ENCODE measurements at regions not wholly inside any gene's neighbourhood (a gene's known extent, or its start where the extent isn't known, plus 50 kb on each side); places are given as distances from the start of the nearest gene placed in this dataset.

DNA sequence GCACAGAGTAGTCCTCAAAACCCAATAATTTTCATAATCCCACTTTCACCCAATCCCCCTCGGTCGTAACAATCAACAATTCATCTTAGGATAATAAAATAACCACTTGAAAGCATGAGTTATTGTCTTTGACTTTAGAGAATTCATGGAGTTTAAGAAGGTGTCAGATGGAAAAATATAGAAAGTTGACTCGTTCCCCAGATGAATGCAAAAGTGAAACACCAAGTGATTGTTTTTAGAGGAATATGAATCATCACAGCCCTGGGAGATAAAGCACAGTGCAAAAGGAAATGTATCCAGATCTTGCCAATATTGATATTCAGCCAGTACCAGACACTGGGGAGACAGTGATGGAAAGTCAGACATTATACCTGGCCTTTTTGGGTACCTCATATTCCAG lies 860.5 kb downstream of the DHX35 start:
- TF ChIP-seq, protein P1, sequence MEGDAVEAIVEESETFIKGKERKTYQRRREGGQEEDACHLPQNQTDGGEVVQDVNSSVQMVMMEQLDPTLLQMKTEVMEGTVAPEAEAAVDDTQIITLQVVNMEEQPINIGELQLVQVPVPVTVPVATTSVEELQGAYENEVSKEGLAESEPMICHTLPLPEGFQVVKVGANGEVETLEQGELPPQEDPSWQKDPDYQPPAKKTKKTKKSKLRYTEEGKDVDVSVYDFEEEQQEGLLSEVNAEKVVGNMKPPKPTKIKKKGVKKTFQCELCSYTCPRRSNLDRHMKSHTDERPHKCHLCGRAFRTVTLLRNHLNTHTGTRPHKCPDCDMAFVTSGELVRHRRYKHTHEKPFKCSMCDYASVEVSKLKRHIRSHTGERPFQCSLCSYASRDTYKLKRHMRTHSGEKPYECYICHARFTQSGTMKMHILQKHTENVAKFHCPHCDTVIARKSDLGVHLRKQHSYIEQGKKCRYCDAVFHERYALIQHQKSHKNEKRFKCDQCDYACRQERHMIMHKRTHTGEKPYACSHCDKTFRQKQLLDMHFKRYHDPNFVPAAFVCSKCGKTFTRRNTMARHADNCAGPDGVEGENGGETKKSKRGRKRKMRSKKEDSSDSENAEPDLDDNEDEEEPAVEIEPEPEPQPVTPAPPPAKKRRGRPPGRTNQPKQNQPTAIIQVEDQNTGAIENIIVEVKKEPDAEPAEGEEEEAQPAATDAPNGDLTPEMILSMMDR (IDR thresholded peaks at IDR 0.05; ENCODE audit: low read depth, low read length), result no peak
- DNase-seq (ENCODE audit: extremely low read depth, low read depth), result no peak

DNA sequence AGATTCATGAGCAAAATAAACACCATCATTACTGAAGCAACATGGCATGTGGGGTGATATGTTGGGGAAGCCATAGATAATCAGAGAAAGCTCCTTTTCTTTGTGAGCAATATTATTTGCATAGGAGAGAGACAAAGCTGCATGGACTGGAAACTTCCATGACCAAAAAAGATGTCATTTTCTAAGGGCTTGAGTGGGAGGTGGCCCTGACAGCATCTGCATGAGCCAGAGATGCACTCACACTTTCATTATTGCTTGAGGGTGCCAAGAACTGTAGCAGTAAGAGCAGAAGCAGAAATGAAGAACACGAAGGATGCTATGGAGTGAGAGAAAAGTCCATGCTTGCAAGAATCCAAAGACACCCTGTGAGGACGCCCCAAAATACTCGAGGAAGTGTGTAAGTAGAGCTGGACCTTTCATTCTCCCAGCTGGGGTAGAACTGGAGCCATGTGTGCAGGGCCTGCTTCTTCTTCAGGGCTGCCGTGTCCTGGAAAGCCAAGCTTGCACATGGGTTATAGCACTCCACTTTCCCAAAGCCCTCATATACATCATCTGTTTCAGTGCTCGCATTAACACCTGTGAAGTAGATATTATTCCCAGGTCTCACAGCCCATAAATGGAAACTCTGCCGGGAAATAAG lies 851.2 kb downstream of the DHX35 start:
- DNase-seq (ENCODE audit: extremely low read depth, low read depth), result no peak
- TF ChIP-seq, protein P1 (IDR thresholded peaks at IDR 0.05; ENCODE audit: low read depth, low read length), result no peak

DNA sequence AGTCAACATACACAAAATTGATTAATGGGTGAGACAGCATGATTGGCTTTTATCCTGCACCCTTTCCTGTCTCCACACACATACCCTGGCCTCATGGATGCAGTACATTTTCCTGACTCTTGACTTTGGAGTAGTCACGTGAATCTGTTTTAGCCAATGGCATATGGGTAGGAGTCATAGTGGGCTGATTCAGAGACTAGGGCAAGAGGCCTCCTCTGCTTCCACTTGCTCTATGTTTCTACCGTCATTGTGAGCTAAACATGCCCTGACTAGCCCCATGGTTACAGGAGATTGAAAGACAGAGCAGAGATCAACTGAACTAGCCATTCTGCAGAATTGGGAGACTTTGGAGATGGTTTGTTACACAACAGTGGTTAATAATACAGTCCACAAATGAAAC lies 850.0 kb downstream of the DHX35 start:
- no peak for DNase-seq (ENCODE audit: extremely low read depth, low read depth)

DNA sequence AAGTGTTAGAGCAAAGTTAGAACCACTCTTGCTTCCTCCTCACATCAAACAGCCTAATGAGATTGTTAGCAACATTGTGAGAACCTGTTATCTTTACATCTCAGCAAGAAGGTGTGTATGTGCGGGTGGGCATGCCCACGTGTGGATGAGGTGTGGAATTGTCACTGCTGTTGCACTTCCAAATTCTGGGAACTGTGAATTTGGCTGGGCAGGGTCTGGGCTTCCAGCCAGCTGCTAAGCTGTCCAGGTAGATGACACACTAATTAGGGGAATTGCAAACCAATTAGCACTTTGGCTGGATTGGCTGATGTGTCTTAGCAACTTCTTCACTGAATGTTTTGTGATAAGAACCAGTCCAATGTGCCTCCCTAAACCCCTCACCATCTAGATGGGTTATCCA lies 848.2 kb downstream of the DHX35 start:
- TF ChIP-seq, protein P1 (IDR thresholded peaks at IDR 0.05; ENCODE audit: low read depth, low read length), result no peak
- no peak for DNase-seq (ENCODE audit: extremely low read depth, low read depth)

More for the DNA sequence above, 850.0 kb downstream of the DHX35 start:
- TF ChIP-seq, protein P1 (IDR thresholded peaks at IDR 0.05; ENCODE audit: low read depth, low read length), result no peak

DNA sequence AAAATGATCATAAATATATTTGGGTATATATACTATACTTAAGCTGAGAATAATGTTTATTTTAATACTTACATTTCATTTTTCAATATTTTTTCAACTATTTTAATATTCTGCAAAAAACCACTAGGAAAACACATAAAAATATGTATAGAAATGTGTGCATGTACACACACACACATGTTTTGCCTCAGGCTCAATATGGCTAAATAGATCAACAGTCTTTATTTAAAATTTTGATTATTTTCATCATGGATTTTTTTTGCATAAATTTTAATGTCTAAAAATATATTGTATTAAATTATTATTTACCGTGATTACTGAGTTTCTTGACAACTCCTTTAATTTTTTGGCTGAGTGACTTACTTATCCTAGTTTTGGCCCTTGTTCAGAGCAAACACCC lies 846.5 kb downstream of the DHX35 start:
- TF ChIP-seq, protein P1 (IDR thresholded peaks at IDR 0.05; ENCODE audit: low read depth, low read length), result no peak
- DNase-seq (ENCODE audit: extremely low read depth, low read depth), result no peak

DNA sequence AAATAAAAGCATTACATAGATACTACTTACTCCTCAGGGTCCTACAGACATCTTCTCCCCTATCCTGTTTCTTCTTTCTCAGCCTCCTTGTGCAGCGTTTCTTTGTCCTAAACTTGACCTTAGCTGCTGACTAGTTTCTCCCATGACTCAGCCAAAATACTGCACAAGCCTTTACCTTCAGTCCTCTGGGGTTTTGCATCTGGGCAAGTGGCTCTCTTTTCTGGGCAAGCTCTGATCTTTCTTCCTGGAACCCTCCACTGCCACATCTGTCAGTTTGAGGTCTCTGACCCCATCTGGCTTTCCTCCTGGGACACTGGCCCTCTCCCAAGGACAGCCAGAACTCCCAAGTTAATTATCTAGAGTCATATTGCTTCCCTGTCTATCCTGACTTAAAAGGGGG lies 838.4 kb downstream of the DHX35 start:
- TF ChIP-seq, protein P1 (IDR thresholded peaks at IDR 0.05; ENCODE audit: low read depth, low read length), result no peak
- DNase-seq (ENCODE audit: extremely low read depth, low read depth), result peak; percentile 30

DNA sequence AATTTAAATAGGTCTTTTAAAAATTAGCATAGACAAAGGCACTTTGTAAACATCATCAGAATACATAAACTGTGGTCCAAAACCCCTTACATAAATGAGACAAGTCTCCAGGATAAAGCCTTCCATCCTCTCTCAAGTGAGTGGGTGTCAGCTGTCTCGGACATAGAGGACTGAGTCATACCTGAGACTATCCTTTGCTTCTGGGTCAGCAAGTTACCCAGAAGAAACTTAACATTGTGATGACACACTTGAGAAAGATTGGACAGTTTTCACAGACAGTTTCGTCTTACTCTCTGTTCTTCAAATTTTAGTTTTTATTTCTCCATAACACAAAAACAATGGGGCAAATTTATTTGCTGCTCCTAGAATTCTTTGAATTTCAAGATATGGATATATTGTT lies 838.0 kb downstream of the DHX35 start:
- TF ChIP-seq, protein P1 (IDR thresholded peaks at IDR 0.05; ENCODE audit: low read depth, low read length), result no peak
- no peak for DNase-seq (ENCODE audit: extremely low read depth, low read depth)
